GM12878 (cell line): ENCODE measurements at regions not wholly inside any gene's neighbourhood (a gene's known extent, or its start where the extent isn't known, plus 50 kb on each side); places are given as distances from the start of the nearest gene placed in this dataset.

Source experiments
- ATAC-seq: fragments of 200-7000 bp; cut with Tn5 transposase; 3 replicates; pipeline ENCODE4 v1.9.1; 2020; ENCODE audit warnings: mild to moderate bottlenecking, moderate library complexity
- BruUV-seq: library from RNA; stranded (reverse); fragments of 400-500 nt; replicated peaks from 2 replicates; lab custom pipeline; 2021; lab: Mats Ljungman, UMichigan
- CTCF ChIA-PET: fragments of 300-600 bp; sonication (Branson Sonifier 250); formaldehyde crosslinking; extraction: SDS; loops from one replicate; lab custom pipeline; 2021; ENCODE audit warnings: inconsistent platforms; lab: Yijun Ruan, JAX
- POLR2A ChIA-PET: fragments of 350-600 bp; formaldehyde crosslinking; extraction: SDS; loops from one replicate; lab custom pipeline; 2021; ENCODE audit warnings: inconsistent platforms; lab: Charles Lee
- RAD21 ChIA-PET: fragments of 300-600 bp; sonication (Branson Sonifier 250); formaldehyde crosslinking; loops from one replicate; lab custom pipeline; 2023; ENCODE audit warnings: antibody characterized with exemption; ENCODE audit not compliant: unreplicated experiment; lab: Charles Lee
- SMC1A ChIA-PET: fragments of 300-600 bp; sonication (Branson Sonifier 250); formaldehyde crosslinking; loops from one replicate; lab custom pipeline; 2023; ENCODE audit not compliant: unreplicated experiment, uncharacterized antibody; lab: Charles Lee
- DNase-seq: peaks from one replicate; pipeline ENCODE4 v3.0.0-alpha.2; 2011; ENCODE audit warnings: low read depth, low spot score
- FAIRE-seq: peaks from 3 replicates; lab custom pipeline; 2011; peaks lifted over from hg19 to GRCh38; lab: Jason Lieb, UNC
- H2AFZ ChIP-seq: 2 replicates; pipeline ENCODE4 v1.6.0; 2011; ENCODE audit warnings: low read depth, low read length, control low read depth; ENCODE audit not compliant: control insufficient read depth
- H3K27ac ChIP-seq: 2 replicates; pipeline ENCODE4 v1.5.1; 2011; ENCODE audit warnings: control low read depth; ENCODE audit not compliant: control insufficient read depth, insufficient read depth
- H3K27me3 ChIP-seq, 2 experiments: replicated peaks in 1 of 2; 2 replicates each; pipeline versions ENCODE4 v1.6.0 to v1.6.1; 2011; ENCODE audit warnings: low read length in 1 of 2; ENCODE audit not compliant: control insufficient read depth in 2 of 2, insufficient read depth in 2 of 2
- H3K36me3 ChIP-seq, 2 experiments: 2 replicates each; pipeline ENCODE4 v1.5.1; 2011; ENCODE audit warnings: low read length in 1 of 2; ENCODE audit not compliant: control insufficient read depth in 2 of 2, insufficient read depth in 2 of 2
- H3K4me1 ChIP-seq: 2 replicates; pipeline ENCODE4 v1.6.1; 2011; ENCODE audit warnings: mild to moderate bottlenecking, low read length, moderate library complexity, mixed read lengths; ENCODE audit not compliant: control insufficient read depth, insufficient read depth
- H3K4me2 ChIP-seq: 2 replicates; pipeline ENCODE4 v1.6.0; 2011; ENCODE audit warnings: control low read depth; ENCODE audit not compliant: control insufficient read depth, insufficient read depth
- H3K4me3 ChIP-seq: fragments of 200-600 bp; sonication (generic); 2 replicates; pipeline ENCODE4 v1.5.1; 2016
- H3K79me2 ChIP-seq: 2 replicates; pipeline ENCODE4 v1.6.0; 2011; ENCODE audit warnings: low read length; ENCODE audit not compliant: control insufficient read depth, insufficient read depth
- H3K9ac ChIP-seq: 2 replicates; pipeline ENCODE4 v1.8.0; 2011; ENCODE audit warnings: low read length, control low read depth, mixed read lengths; ENCODE audit not compliant: control insufficient read depth, insufficient read depth
- H3K9me3 ChIP-seq: replicated peaks from 3 replicates; pipeline ENCODE4 v1.5.1; 2011; ENCODE audit warnings: mild to moderate bottlenecking, low read length; ENCODE audit not compliant: control insufficient read depth, insufficient read depth
- H4K20me1 ChIP-seq: 2 replicates; pipeline ENCODE4 v1.6.0; 2011; ENCODE audit not compliant: control insufficient read depth, insufficient read depth
- BACH1 ChIP-seq: fragments of 450-650 bp; IDR thresholded peaks from 2 replicates; pipeline ENCODE4 v1.6.1; 2017; ENCODE audit warnings: mild to moderate bottlenecking, borderline replicate concordance
- BCL11A ChIP-seq: IDR thresholded peaks from 2 replicates; pipeline ENCODE4 v1.6.1; 2011; ENCODE audit warnings: low read depth, low read length
- BRCA1 ChIP-seq: IDR thresholded peaks from 2 replicates; pipeline ENCODE4 v1.6.1; 2011; ENCODE audit warnings: low read depth, low read length, improper control_type of control experiment
- CHD1 ChIP-seq: IDR thresholded peaks from 2 replicates; pipeline ENCODE4 v1.6.1; 2012; ENCODE audit warnings: low read depth, low read length, improper control_type of control experiment
- GATAD2B ChIP-seq: fragments of 450-650 bp; conservative IDR thresholded peaks from 2 replicates; pipeline ENCODE4 v1.6.1; 2017; ENCODE audit warnings: low read depth, mild to moderate bottlenecking, moderate library complexity
- NR2C1 ChIP-seq: fragments of 450-650 bp; IDR thresholded peaks from 2 replicates; pipeline ENCODE4 v1.6.1; 2017; ENCODE audit warnings: antibody characterized with exemption, mild to moderate bottlenecking, moderate library complexity
- NRF1 ChIP-seq: conservative IDR thresholded peaks from 2 replicates; pipeline ENCODE4 v1.6.1; 2011; ENCODE audit warnings: mild to moderate bottlenecking, low read depth, low read length, improper control_type of control experiment
- RELB ChIP-seq: fragments of 450-650 bp; IDR thresholded peaks from 2 replicates; pipeline ENCODE4 v1.6.1; 2017; ENCODE audit warnings: low read depth, mild to moderate bottlenecking, moderate library complexity
- SREBF1 ChIP-seq: IDR thresholded peaks from 2 replicates; pipeline ENCODE4 v1.6.1; 2012; ENCODE audit warnings: mild to moderate bottlenecking, low read length
- YY1 ChIP-seq: IDR thresholded peaks from 2 replicates; pipeline ENCODE4 v1.6.1; 2011; ENCODE audit warnings: low read depth, mild to moderate bottlenecking, low read length
- ZNF687 ChIP-seq: fragments of 450-650 bp; IDR thresholded peaks from 2 replicates; pipeline ENCODE4 v1.6.1; 2017; ENCODE audit warnings: mild to moderate bottlenecking, moderate library complexity
- WGBS: methylation state at CpG from one replicate; pipeline ENCODE4 v1.1.6; 2016; ENCODE audit warnings: low lambda C conversion rate; ENCODE audit not compliant: insufficient replicate concordance, insufficient coverage; ENCODE audit errors: missing lambda C conversion rate; 5-methylcytosine and 5-hydroxymethylcytosine counted together
- in situ Hi-C: fragments of 300-500 bp; cut with MboI; formaldehyde crosslinking; loops from 9 replicates; pipeline ENCODE4 v1.14.3; 2018; ENCODE audit warnings: mixed read lengths
- intact Hi-C: fragments of 100-400 bp; cut with micrococcal nuclease; formaldehyde crosslinking; loops from one replicate; pipeline ENCODE4 v1.14.2; 2022; ENCODE audit not compliant: unreplicated experiment
- TF ChIP-seq, protein P1 (sequence below): fragments of 450-650 bp; IDR thresholded peaks from 2 replicates; pipeline ENCODE4 v1.6.1; 2014; ENCODE audit warnings: mild to moderate bottlenecking

DNA sequence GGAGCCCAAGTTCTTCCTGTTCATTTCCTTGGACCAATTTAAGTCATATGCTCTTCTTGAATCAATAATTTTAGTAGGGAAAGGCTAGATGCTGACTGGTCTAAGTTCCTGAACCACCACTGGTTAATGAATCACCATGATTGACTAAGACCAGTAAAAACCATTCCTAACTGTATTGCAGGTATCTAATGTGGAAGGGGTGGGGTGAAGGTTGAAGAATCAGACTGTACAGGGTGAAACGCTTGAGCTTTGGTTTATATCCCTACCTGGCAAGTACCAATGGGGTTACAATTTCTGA is 100.1 kb downstream of the DYRK2 start:
- Histone ChIP-seq H2AFZ (no peak overlapping the region), H3K4me1 (no peaks in the 10 kb centered on the region), H3K4me2 (no peak overlapping the region), H3K79me2 (no peaks in the 10 kb centered on the region), H4K20me1 (no peaks in the 10 kb centered on the region), H3K27me3 (no peaks in the 10 kb centered on the region), H3K9ac (no peak overlapping the region), H3K9me3 (no peaks in the 10 kb centered on the region), H3K27ac (no peak overlapping the region), H3K4me3 (no peak overlapping the region), H3K36me3 (no peaks in the 10 kb centered on the region)
- DNase-seq (no peak), FAIRE-seq (no peak), ATAC-seq (no peak)
- WGBS: 69% methylated on average over 1 of the region's 1 CpG
- no peak for TF ChIP-seq SREBF1
- TF ChIP-seq BRCA1: no peak
- no peak for TF ChIP-seq YY1
- ChIA-PET CTCF (no interaction called here), POLR2A (interaction anchor here (1.6 kb wide), 1 partner anchor 9 kb away, joined by 3 read pairs; no protein-coding TSS in a partner anchor), RAD21 (no interaction called here), SMC1A (interaction anchor here (1.4 kb wide), 1 partner anchor 49 kb away, joined by 3 read pairs; no protein-coding TSS in a partner anchor)
- intact Hi-C loops: no loop called here
- in situ Hi-C loops: no loop called here
- no TSS peak for BruUV-seq

DNA sequence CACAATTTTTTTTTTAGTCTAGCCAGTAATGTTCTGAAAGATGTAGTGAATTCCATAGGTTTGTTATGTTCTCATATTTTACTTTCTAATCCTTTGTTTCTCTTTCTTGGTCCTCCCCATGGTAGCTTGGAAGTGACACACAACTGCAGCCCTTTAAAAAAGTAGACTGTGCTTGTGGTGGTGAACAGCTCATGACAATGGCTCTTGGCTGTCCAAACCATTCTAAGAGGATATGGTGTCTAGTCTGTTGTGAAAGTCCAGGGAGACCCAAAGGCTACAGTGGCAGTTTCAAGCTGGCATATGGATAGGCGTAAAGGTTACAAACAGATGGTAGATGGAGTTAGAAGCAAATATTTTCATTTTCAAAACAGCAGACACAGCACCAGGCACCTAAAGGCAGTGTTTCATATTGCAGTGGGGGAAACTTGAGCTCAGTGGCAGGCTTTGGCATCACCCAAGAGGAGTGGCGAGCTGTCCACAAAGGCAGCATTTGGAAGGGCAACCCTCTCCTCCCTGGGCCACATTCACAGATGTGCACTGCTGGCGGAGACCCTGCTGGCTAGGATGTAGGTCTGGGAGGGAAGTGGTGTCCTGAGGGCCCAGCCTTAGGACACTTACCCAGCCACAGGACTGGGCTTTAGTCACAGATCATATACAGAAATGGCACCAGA is 102.1 kb downstream of the DYRK2 start:
- Histone ChIP-seq H3K4me2 (no peak overlapping the region), H3K27me3 (no peaks in the 10 kb centered on the region), H3K4me1 (peaks cover 7% of the 10 kb centered on the region; the same call in 1 of the 2 replicates), H3K79me2 (no peaks in the 10 kb centered on the region), H3K36me3 (no peaks in the 10 kb centered on the region), H3K4me3 (no peak overlapping the region), H3K27ac (no peak overlapping the region), H3K9me3 (no peaks in the 10 kb centered on the region), H3K9ac (no peak overlapping the region), H4K20me1 (no peaks in the 10 kb centered on the region), H2AFZ (no peak overlapping the region)
- 45% methylated on average over 3 of the region's 3 CpGs for WGBS
- ChIA-PET POLR2A (no interaction called here), CTCF (no interaction called here), RAD21 (interaction anchor here (1.2 kb wide), 1 partner anchor 98 kb away, joined by 3 read pairs; no protein-coding TSS in a partner anchor), SMC1A (interaction anchor here (1.0 kb wide), 1 partner anchor 7 kb away, joined by 4 read pairs; no protein-coding TSS in a partner anchor)
- FAIRE-seq (no peak), ATAC-seq (no peak), DNase-seq (no peak)
- in situ Hi-C loops: no loop called here
- intact Hi-C loops: no loop called here
- no TSS peak for BruUV-seq
- TF ChIP-seq ZNF687: no peak
- no peak for TF ChIP-seq BACH1
- no peak for TF ChIP-seq RELB
- no peak for TF ChIP-seq CHD1
- TF ChIP-seq BCL11A: no peak
- no peak for TF ChIP-seq NR2C1
- TF ChIP-seq, protein P1, sequence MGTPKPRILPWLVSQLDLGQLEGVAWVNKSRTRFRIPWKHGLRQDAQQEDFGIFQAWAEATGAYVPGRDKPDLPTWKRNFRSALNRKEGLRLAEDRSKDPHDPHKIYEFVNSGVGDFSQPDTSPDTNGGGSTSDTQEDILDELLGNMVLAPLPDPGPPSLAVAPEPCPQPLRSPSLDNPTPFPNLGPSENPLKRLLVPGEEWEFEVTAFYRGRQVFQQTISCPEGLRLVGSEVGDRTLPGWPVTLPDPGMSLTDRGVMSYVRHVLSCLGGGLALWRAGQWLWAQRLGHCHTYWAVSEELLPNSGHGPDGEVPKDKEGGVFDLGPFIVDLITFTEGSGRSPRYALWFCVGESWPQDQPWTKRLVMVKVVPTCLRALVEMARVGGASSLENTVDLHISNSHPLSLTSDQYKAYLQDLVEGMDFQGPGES: no peak
- TF ChIP-seq GATAD2B: no peak
- no peak for TF ChIP-seq NRF1
